Activated naive CD4-positive, alpha-beta T cell treated with anti-CD3 and anti-CD28 coated beads, Interleukin-2, amount 50 U/mL, for 16 hours (primary cell): ENCODE measurements at regions not wholly inside any gene's neighbourhood (a gene's known extent, or its start where the extent isn't known, plus 50 kb on each side); places are given as distances from the start of the nearest gene placed in this dataset.

Experiments
- DNase-seq: peaks from one replicate; pipeline ENCODE4 v3.0.0-alpha.2; 2020

- DNase-seq: no peak
Observed at GRCh38 chrX:51798701-51799100, 55.5 kb downstream of the GSPT2 start.

- peak; percentile 46 for DNase-seq
Observed at GRCh38 chrX:51802917-51803688, 59.9 kb downstream of the GSPT2 start.

- no peak for DNase-seq
Observed at GRCh38 chrX:51803833-51804232, 60.6 kb downstream of the GSPT2 start.

GRCh38 chrX:51804741-51805140 lies 61.5 kb downstream of the GSPT2 start:
- DNase-seq: no peak

- DNase-seq: no peak
Observed at GRCh38 chrX:51813886-51814460, 70.7 kb downstream of the GSPT2 start.

GRCh38 chrX:51824061-51824460 lies 69.4 kb upstream of the MAGED1 start:
- DNase-seq: no peak

GRCh38 chrX:51825436-51825835 lies 68.0 kb upstream of the MAGED1 start:
- DNase-seq: no peak

- DNase-seq: no peak
Observed at GRCh38 chrX:51834076-51834475, 59.3 kb upstream of the MAGED1 start.

GRCh38 chrX:51836823-51837222 lies 56.6 kb upstream of the MAGED1 start:
- no peak for DNase-seq

- DNase-seq: no peak
Observed at GRCh38 chrX:51837451-51837850, 56.0 kb upstream of the MAGED1 start.

GRCh38 chrX:51837921-51838320 lies 55.5 kb upstream of the MAGED1 start:
- no peak for DNase-seq
